ENCODE measurements at regions not wholly inside any gene's neighbourhood (a gene's known extent, or its start where the extent isn't known, plus 50 kb on each side); places are given as distances from the start of the nearest gene placed in this dataset.

DNA sequence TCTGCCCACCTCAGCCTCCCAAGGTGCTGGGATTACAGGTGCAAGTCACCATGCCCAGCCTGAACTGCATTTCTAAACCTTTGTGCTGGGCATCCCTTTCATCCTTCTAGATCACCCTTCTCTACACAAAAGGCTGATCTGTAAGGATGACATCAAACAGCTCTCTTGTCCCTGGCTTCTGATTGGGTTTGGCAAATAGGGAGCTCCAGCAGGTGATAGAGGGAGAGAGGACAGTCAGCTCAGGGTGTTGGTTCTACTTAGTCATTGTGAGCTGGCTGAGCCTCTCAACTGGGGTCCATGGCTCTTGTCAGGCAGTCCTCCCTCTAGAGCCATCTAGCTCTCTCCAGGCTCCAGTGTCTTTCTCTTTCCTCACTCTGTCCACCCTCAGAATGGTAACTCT lies 237.6 kb upstream of the JARID2 start:
- TF ChIP-seq CTCF (IDR thresholded peaks at IDR 0.05), result no peak
- no peak for TF ChIP-seq POLR2AphosphoS5 (IDR thresholded peaks at IDR 0.05; ENCODE audit: low read depth, low read length)
- TF ChIP-seq SMC3 (IDR thresholded peaks at IDR 0.05; ENCODE audit: low read depth, low read length), result no peak
- TF ChIP-seq JUND (IDR thresholded peaks at IDR 0.05), result no peak

Data from SK-N-SH (cell line).